Heart left ventricle (tissue), 13 donors: ENCODE measurements at regions not wholly inside any gene's neighbourhood (a gene's known extent, or its start where the extent isn't known, plus 50 kb on each side); places are given as distances from the start of the nearest gene placed in this dataset.

Experiments
- POLR2A ChIP-seq, 2 donors: fragments of 450-650 bp; IDR thresholded peaks; one replicate each; pipeline ENCODE4 v1.6.1; 2017; ENCODE audit warnings: antibody characterized with exemption in 2 of 2, mild to moderate bottlenecking in 2 of 2, moderate library complexity in 2 of 2
- TF ChIP-seq, protein P1 (sequence below), 12 donors: fragments of 200-600 bp; sonication (generic) in 4 of 12; IDR thresholded peaks; one replicate each; pipeline versions ENCODE4 v1.5.0 to v1.8.0; 2018 to 2022; ENCODE audit warnings: antibody characterized with exemption in 12 of 12, mild to moderate bottlenecking in 5 of 12
- donor health status: ischemic (EF 13 %, LVEDD 7.1; RV severe dilation, severe dysfunction).
- donor health status: DM: no; HTN: yes; CAD: no.
- donor health status: DM: no; HTN: no; CAD: no.
- donor health status: ischemic (EF 25% LVEDD 6.9; RV normal size, moderate dysfunction).
- donor health status: ischemic (EF 25% LVEDD 5.7; RV mildly dilated, moderate dysfunction).
- donor health status: ischemic (EF 35%, LVEDD 5.7; RV mildly dilated, moderate dysfunction).
- donor health status: nonischemic (EF 11% LVEDD 7.7; RV severe dilation, severe dysfunction).
- donor health status: DM: yes; HTN: yes; CAD: no.
- donor health status: PGD.
- donor health status: ischemic (EF 29% LVEDD 5.4; RV normal size, mild dysfunction).
- donor health status: nonischemic (EF 23%, LVEDD 6.1; RV moderate dilation, normal function).

DNA sequence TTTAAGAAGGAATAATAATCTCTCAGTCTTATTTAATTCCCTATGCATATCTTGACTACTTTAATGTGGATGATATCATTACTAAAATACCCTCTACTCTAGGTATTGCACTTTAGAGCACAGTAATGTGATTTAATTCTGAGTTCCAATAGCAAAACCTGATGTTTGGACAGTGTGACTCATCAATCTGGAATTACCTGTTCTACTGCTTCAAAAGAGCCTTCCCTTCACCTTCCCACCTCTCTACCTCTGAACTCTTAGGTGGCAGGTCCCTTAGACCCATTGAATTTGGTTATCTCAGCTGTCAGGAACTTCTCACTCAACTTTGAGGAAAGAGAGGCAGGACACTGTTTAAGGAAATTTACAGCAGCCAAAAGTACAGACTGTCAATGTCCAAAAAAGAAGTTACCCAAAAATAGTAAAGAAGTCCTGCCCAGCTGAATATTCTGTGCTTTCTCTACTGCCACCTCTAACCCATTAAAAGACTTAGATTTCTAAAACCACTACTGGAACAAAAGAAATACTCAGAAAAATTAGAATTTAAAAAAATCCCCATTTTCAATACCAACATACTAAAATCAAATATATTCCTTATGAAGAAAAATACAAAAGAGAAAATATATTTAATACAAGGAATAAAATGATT lies 123.1 kb upstream of the GPM6A start:
- TF ChIP-seq, protein P1, sequence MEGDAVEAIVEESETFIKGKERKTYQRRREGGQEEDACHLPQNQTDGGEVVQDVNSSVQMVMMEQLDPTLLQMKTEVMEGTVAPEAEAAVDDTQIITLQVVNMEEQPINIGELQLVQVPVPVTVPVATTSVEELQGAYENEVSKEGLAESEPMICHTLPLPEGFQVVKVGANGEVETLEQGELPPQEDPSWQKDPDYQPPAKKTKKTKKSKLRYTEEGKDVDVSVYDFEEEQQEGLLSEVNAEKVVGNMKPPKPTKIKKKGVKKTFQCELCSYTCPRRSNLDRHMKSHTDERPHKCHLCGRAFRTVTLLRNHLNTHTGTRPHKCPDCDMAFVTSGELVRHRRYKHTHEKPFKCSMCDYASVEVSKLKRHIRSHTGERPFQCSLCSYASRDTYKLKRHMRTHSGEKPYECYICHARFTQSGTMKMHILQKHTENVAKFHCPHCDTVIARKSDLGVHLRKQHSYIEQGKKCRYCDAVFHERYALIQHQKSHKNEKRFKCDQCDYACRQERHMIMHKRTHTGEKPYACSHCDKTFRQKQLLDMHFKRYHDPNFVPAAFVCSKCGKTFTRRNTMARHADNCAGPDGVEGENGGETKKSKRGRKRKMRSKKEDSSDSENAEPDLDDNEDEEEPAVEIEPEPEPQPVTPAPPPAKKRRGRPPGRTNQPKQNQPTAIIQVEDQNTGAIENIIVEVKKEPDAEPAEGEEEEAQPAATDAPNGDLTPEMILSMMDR (IDR thresholded peaks at IDR 0.05), result no peak
- no peak for TF ChIP-seq POLR2A (IDR thresholded peaks at IDR 0.05)
